ENCODE measurements at regions not wholly inside any gene's neighbourhood (a gene's known extent, or its start where the extent isn't known, plus 50 kb on each side); places are given as distances from the start of the nearest gene placed in this dataset.

GRCh38 chr9:80586786-80587330 lies 1015.1 kb downstream of the TLE4 start:
- TF ChIP-seq CTCF (IDR thresholded peaks at IDR 0.05; ENCODE audit: poor library complexity) = no peak
- no peak for TF ChIP-seq EZH2 (IDR thresholded peaks at IDR 0.05; ENCODE audit: borderline replicate concordance)

Measured in hepatocyte (in vitro differentiated cells).